Spleen (tissue), 11 donors: ENCODE measurements at regions not wholly inside any gene's neighbourhood (a gene's known extent, or its start where the extent isn't known, plus 50 kb on each side); places are given as distances from the start of the nearest gene placed in this dataset.

Experiments used
- DNase-seq: peaks from one replicate; pipeline ENCODE4 v3.0.0-alpha.2; 2020
- H3K27ac ChIP-seq, 8 donors: fragments of 200-600 bp; sonication (generic) in 7 of 8; 1 replicate in 4 of 8; 2 replicates in 4 of 8; pipeline versions ENCODE4 v1.5.0 to v1.8.0; 2016 to 2021; ENCODE audit warnings: inconsistent platforms in 4 of 8, mild to moderate bottlenecking in 4 of 8, moderate library complexity in 1 of 8
- H3K27me3 ChIP-seq, 7 donors: fragments of 200-600 bp; sonication (generic) in 6 of 7; replicated peaks in 1 of 7; 1 replicate in 4 of 7; 2 replicates in 3 of 7; pipeline versions ENCODE4 v1.5.0 to v1.8.0; 2016 to 2021; ENCODE audit warnings: inconsistent platforms in 3 of 7, mild to moderate bottlenecking in 1 of 7
- H3K36me3 ChIP-seq, 6 donors: fragments of 200-600 bp; sonication (generic) in 5 of 6; 1 replicate in 4 of 6; 2 replicates in 2 of 6; pipeline versions ENCODE4 v1.5.0 to v1.8.0; 2016 to 2021; ENCODE audit warnings: inconsistent platforms in 2 of 6
- H3K4me1 ChIP-seq, 6 donors: fragments of 200-600 bp; sonication (generic) in 5 of 6; 1 replicate in 3 of 6; 2 replicates in 3 of 6; pipeline versions ENCODE4 v1.5.0 to v1.8.0; 2016 to 2021; ENCODE audit warnings: inconsistent platforms in 3 of 6
- H3K4me3 ChIP-seq, 8 donors: fragments of 200-600 bp; sonication (generic) in 7 of 8; 1 replicate in 4 of 8; 2 replicates in 4 of 8; pipeline versions ENCODE4 v1.5.0 to v1.8.0; 2016 to 2021; ENCODE audit warnings: inconsistent platforms in 4 of 8, mild to moderate bottlenecking in 4 of 8, moderate library complexity in 2 of 8
- H3K9me3 ChIP-seq, 8 donors: fragments of 200-600 bp; sonication (generic) in 7 of 8; 1 replicate in 4 of 8; 2 replicates in 4 of 8; pipeline versions ENCODE4 v1.5.0 to v1.8.0; 2016 to 2021; ENCODE audit warnings: inconsistent platforms in 4 of 8
- CTCF ChIP-seq, 11 experiments: fragments of 200-600 bp in 7 of 11; fragments of 450-650 bp in 4 of 11; sonication (generic) in 4 of 11; IDR thresholded peaks in 8 of 11; conservative IDR thresholded peaks in 3 of 11; 1 replicate in 7 of 11; 2 replicates in 4 of 11; pipeline versions ENCODE4 v1.4.0 to v1.8.0; 2016 to 2021; ENCODE audit warnings: antibody characterized with exemption in 11 of 11, inconsistent platforms in 4 of 11, mild to moderate bottlenecking in 1 of 11
- POLR2A ChIP-seq, 3 donors: fragments of 450-650 bp; IDR thresholded peaks; one replicate each; pipeline ENCODE4 v1.5.1; 2017; ENCODE audit warnings: antibody characterized with exemption in 3 of 3, mild to moderate bottlenecking in 1 of 3
- POLR2AphosphoS5 ChIP-seq, 3 donors: sonication (generic); formaldehyde crosslinking; IDR thresholded peaks; one replicate each; pipeline ENCODE4 v1.5.1; 2017; ENCODE audit warnings: antibody characterized with exemption in 3 of 3
- WGBS, 5 donors: extraction: QIAGEN DNeasy Blood & Tissue Kit in 3 of 5; methylation state at CpG; one replicate each; pipeline versions ENCODE4 v1.1.5 to v1.1.7; 2013 to 2018; 5-methylcytosine and 5-hydroxymethylcytosine counted together
- intact Hi-C: fragments of 100-400 bp; cut with DNase I; formaldehyde crosslinking; loops from one replicate; pipeline ENCODE4 v1.15.0; 2023; ENCODE audit warnings: low total_unique reads
- donor health status: healthy with polysubstance abuse.
- donor health status: DM: no; HTN: no; CAD: no; lungs with moderate emphysema.
- donor health status: DM: no; HTN: no; CAD: no.
- donor health status: Bipolar disorder and iron deficiency.
- donor health status: healthy.
- donor health status: DM: no; HTN: no; CAD: no.
- donor health status: DM: yes; HTN: yes; CAD: no.

GRCh38 chr9:108017671-108018070 lies 528.1 kb upstream of the KLF4 start:
- Histone ChIP-seq H3K9me3 (no peaks in the 10 kb centered on the region), H3K27me3 (no peaks in the 10 kb centered on the region), H3K27ac (no peak overlapping the region), H3K4me1 (peaks cover 0 to 10% (median 0%) of the 10 kb centered on the region in 6 donors), H3K36me3 (no peaks in the 10 kb centered on the region), H3K4me3 (no peak overlapping the region)
- TF ChIP-seq POLR2A (IDR thresholded peaks at IDR 0.05) (no peak), POLR2AphosphoS5 (IDR thresholded peaks at IDR 0.05) (no peak), CTCF (IDR thresholded peaks at IDR 0.05 in 8 of 11, conservative IDR thresholded peaks at IDR 0.05 in 3 of 11) (no peak)
- intact Hi-C loops = no loop called here
- no peak for DNase-seq
- 86 to 91% (median 88%) methylated on average over 7 of the region's 7 CpGs for WGBS, 5 donors

- DNase-seq = no peak
- no peaks in the 10 kb centered on the region for H3K36me3 ChIP-seq
- TF ChIP-seq CTCF (IDR thresholded peaks at IDR 0.05 in 8 of 11, conservative IDR thresholded peaks at IDR 0.05 in 3 of 11) (no peak), POLR2AphosphoS5 (IDR thresholded peaks at IDR 0.05) (no peak), POLR2A (IDR thresholded peaks at IDR 0.05) (no peak)
- peaks cover 0 to 13% (median 0%) of the 10 kb centered on the region in 6 donors for H3K4me1 ChIP-seq
- WGBS, 5 donors = 55 to 93% (median 85%) methylated on average over 3 of the region's 3 CpGs
- intact Hi-C loops = no loop called here
- H3K27ac ChIP-seq = no peak overlapping the region
- no peaks in the 10 kb centered on the region for H3K27me3 ChIP-seq
- H3K9me3 ChIP-seq = no peaks in the 10 kb centered on the region
- no peak overlapping the region for H3K4me3 ChIP-seq
Measured at GRCh38 chr9:108016446-108016845, 526.9 kb upstream of the KLF4 start.

GRCh38 chr9:108015690-108016089 lies 526.1 kb upstream of the KLF4 start:
- Histone ChIP-seq H3K9me3 (no peaks in the 10 kb centered on the region), H3K27ac (no peak overlapping the region), H3K27me3 (no peaks in the 10 kb centered on the region), H3K4me1 (peaks cover 0 to 13% (median 0%) of the 10 kb centered on the region in 6 donors), H3K4me3 (no peak overlapping the region), H3K36me3 (no peaks in the 10 kb centered on the region)
- no peak for DNase-seq
- WGBS, 5 donors = 63 to 84% (median 78%) methylated on average over 5 of the region's 5 CpGs
- TF ChIP-seq POLR2A (IDR thresholded peaks at IDR 0.05) (no peak), CTCF (IDR thresholded peaks at IDR 0.05 in 8 of 11, conservative IDR thresholded peaks at IDR 0.05 in 3 of 11) (no peak), POLR2AphosphoS5 (IDR thresholded peaks at IDR 0.05) (no peak)
- intact Hi-C loops = no loop called here

- no peak for DNase-seq
- TF ChIP-seq CTCF (IDR thresholded peaks at IDR 0.05 in 8 of 11, conservative IDR thresholded peaks at IDR 0.05 in 3 of 11) (no peak), POLR2AphosphoS5 (IDR thresholded peaks at IDR 0.05) (no peak), POLR2A (IDR thresholded peaks at IDR 0.05) (no peak)
- H3K27ac ChIP-seq = no peak overlapping the region
- 74 to 85% (median 80%) methylated on average over 2 of the region's 2 CpGs for WGBS, 5 donors
- no peak overlapping the region for H3K4me3 ChIP-seq
- no peaks in the 10 kb centered on the region for H3K36me3 ChIP-seq
- peaks cover 0 to 13% (median 0%) of the 10 kb centered on the region in 6 donors for H3K4me1 ChIP-seq
- H3K9me3 ChIP-seq = no peaks in the 10 kb centered on the region
- intact Hi-C loops = no loop called here
- no peaks in the 10 kb centered on the region for H3K27me3 ChIP-seq
Measured at GRCh38 chr9:108014353-108014752, 524.8 kb upstream of the KLF4 start.
